HG03159 (cell line): ENCODE measurements at regions not wholly inside any gene's neighbourhood (a gene's known extent, or its start where the extent isn't known, plus 50 kb on each side); places are given as distances from the start of the nearest gene placed in this dataset.
"Not testable (repeated sequence)": the region's sequence is repeated elsewhere in the genome, so short reads cannot be mapped to it uniquely, and the experiment has no call there.

Experiments
- ATAC-seq: cut with Tn5 transposase; IDR thresholded peaks from one replicate; pipeline ENCODE4 v1.9.1; 2021; ENCODE audit warnings: mild to moderate bottlenecking, moderate library complexity; ENCODE audit not compliant: unreplicated experiment

DNA sequence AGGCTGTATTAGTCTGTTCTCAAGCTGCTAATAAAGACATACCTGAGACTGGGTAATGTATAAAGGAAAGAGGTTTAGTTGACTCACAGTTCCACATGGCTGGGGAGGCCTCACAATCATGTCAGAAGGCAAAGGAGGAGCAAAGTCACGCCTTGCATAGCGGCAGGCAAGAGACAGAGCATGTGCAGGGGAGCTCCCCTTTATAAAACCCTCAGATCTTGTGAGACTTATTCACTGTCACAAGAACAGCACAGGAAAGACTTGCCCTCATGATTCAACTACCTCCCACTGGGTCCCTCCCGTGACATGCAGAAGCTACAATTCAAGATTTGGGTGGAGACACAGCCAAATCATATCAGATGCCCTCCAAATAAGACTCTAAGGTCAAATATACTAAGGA, 139.4 kb upstream of the TOP1 start:
- ATAC-seq = not testable (repeated sequence)

DNA sequence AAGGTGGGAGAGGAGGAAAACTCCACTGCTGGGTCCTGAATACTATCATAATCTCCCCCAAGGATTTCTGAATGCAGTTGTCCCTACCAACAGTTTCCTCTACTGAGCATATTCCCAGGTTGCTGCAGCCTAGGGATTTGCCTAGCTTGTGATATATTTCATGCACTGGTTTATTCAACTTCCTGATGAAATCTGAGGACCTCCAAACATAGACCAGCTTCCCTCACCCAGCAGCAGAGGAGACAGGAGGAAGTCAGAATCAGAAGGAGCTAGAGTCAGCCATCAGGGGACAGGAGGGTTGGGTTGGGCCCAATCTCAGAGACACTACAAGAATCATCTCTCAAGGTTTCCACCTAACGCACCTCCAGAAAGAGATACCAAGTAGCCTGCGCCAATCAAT, 138.4 kb upstream of the TOP1 start:
- ATAC-seq = no peak

DNA sequence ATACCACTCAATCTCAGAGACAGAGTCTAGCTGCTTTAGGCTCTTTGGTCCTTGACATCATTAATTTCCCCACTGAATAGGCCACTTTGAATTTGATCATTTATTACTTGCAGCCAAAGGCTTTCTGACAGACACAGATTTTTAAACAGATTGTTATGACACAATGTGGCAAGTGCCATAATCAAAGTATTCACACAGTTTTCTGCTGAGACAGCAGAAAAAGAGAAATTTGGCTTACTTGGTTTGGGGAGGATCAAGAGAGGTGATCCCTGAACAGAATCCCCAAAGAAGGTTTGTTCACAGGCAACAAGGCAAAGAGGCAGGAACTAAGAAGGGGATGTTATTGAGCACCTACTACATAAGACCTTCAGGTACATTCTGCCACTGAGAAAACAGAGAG, 138.0 kb upstream of the TOP1 start:
- no peak for ATAC-seq

DNA sequence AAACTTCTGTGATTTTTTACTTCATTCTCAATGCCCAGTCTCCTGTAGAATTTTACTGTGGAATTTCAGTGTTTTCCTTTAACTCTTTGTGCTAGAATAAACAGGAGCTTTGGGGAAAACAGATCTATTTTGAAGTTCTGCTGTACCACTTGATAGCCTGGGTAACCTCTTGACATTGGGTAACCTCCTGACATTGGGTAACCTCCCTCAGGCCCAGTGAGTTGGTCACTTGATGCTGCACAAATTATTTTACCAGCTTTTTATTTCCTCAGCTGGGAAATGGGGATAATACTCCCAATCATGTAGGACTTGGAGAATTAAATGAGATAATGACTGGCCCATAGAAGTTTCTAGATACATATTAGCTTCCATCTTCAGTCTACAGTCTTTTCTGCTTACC, 137.3 kb upstream of the TOP1 start:
- ATAC-seq = no peak

DNA sequence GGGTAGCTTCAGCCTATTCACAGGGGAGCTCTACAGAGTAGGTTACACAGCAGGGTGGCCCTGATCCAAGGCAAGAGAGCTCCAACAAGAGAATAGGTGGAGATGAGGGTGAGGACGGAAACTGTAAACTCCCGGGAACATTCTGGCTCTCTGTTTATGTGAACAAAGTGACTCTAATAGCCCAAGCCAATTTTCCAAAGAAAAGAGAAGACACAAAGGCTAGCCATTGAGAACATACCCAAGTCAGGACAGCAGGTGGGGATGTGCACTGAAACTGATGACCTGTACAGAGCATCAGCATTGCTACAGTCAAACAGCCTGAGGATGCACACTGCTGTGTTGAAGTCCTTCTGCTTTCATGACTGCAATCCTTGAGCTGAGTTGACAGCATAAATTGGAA, 136.0 kb upstream of the TOP1 start:
- ATAC-seq = no peak

DNA sequence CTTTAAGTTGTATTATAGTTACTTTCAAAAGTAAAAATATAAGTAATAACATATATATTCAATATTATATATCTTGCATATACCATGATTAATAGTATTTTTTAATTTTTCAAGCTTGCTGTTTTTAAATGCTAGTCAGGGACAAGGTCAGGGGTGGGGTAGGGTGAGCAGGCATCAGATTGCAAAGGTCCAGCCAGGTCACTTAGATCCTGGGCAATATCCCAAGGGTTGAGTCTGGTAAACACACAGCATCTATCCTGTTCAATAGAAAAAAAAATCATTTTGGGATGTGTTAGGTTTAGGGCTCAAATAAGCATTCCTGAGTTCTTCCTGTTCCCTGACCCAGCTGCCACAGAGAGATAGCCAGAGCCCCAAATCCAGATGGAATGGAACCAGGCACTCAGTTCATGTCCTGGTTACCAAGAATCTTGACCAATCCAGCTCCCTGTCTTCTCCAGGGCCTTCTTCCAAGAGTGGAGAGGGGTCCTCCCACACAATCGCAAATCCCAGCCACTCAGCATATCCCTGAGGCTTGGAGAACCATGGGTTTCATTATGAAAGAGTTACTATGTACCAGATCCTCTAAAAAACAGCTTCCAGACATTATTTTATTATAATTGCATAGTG, 134.9 kb upstream of the TOP1 start:
- ATAC-seq = no peak

DNA sequence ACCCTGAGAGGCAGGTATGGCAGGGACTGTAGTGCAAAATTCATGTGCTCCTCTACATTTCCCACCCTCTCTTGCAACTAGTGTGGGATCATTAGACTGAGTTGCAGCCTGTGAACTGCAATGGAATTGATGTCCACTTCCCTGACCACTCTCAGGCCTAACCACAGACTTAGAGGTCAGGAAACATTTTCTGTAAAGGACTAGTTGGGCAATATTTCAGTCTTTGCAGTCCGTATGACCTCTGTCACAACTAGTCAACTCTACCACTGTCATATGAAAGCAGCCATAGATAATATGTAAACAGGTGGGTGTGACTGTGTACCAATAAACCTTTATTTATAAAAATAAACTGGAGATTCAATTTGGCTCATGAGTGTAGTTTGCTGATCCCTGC, 134.4 kb upstream of the TOP1 start:
- no peak for ATAC-seq

DNA sequence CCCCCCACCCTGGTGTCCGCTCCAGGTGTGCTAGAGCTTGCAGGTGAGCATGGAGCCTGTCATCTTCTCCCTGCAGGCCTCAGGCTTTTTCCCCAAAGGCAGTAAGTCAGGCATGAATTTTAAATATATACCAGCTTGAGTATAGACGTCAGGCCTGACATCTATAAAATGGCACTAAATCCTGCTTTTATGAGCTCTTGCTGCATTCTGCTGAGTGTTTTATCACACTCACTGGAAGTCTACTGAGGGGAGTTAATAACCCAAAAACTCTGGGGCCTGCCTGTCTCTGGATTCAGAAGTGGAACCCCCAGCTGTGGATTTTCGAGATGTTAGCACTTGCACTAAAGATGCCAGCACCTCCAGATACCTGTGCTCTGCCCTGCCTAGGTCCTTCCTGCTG, 133.4 kb upstream of the TOP1 start:
- ATAC-seq = no peak

DNA sequence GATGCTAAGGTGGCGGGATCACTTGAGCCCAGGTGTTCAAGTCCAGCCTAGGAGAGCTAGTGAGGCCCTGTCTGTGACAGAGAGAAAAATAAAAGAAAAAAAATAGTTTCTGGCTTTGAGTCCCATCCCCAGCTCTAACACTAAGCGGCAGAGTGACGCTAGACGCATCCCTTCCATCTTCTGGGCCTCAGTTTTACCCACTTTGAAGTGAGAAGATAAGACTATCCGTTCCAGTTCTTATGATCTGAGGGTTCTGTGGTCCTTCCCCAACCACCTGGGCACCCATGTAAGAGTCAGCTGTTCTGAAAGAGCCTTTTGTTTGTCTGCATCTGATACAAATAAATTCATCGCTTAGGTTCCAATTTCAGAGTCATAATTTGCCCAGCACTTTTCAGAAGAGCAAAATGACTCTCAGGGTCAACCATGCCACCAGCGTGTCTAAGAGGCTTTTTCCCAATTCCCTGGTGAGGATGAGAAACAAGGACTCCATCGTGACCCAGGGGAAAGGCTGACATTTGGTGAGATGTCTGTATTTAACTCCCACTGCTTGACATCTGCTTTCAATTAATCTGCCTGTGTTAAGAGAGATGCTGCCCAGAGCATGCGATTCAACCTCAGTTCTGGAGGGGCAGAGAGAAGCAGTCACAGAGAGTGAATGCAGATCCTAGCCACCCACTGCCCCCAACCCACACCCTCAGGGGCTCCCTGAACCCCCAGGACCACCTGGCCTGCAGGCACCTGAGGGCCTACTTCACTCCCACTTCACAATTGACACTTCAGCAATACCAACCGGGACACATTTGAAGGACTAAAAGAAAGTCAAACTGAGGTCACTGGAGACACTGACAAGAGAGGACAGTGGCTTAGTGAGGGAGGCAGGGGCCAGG, 131.6 kb upstream of the TOP1 start:
- no peak for ATAC-seq

DNA sequence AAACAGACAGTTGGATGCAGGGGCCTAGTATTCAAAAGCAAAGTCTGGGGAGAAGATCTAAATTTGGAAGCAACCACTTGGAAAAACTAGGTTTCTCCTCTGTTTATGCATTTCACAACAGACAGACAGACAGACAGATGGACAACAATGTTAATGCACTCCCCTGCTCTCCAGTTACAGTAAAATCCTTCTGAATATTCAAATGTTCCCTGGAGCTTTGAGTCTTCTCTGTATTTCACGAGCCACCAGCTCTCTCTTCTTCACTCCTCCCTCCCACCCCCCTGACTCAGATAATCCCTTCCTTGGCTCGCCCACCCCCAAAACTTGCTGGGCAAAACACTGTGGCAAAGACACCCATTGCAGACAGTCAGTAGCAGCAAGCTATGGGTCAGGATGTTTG, 129.3 kb upstream of the TOP1 start:
- no peak for ATAC-seq

DNA sequence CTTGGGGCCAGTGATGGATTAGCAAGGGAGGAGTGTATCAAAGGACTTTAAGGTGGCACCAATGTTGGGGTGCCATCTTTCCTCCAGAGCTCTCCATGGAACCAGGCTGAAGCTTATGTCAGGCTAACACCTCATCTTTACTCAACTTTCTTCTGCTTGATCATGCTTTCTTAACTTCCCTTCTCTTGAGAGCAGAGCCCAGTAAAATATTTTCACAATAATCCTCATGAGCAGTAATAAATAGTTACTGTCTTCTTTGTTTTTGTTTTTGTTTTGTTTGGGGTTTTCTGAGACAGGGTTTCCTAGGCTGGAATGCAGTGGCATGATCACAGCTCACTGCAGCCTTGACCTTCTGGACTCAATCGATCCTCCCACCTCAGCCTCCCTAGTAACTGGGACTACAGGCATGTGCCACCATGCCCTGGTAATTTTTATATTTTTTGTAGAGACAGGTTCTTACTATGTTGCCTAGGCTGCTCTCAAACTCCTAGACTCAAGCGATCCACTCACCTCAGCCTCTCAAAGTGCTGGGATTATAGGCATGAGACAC, 127.9 kb upstream of the TOP1 start:
- ATAC-seq = no peak

DNA sequence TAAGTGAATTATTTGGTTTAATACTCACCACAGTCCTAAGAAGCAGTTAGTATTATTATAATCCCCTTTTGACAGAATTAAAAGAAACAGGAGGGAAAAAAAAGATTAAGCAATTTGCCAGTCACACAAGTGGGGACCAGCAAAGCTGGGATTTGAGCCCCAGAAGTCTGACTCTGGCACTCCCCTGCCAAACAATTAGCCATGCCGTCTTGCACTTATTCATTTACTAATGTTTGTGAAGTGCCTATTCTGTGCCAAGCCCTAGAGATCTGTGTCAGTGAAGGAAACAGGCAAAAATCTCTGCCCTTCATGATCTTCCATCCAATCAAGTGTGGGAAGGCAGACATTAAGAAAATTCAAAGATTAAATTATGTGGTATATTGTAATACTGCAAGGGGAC, 126.0 kb upstream of the TOP1 start:
- no peak for ATAC-seq

DNA sequence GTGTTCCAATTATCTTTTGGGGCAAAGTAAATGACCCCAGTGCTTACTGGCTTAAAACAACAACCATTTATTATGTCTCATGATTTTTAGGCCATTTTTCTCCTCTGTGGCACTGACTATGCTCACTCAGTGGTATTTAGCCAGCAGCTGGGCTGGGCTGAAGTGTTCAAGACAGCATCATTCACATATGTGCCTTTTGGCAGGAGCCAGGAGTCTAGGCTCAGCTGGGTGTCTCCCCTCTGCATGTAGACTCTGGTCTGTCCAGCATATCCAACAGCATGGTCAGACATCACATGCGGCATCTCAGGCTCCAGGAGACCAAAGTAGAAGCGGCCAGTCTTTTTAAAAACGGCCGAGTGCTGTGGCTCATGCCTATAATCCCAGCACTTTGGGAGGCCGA, 120.3 kb upstream of the TOP1 start:
- no peak for ATAC-seq

DNA sequence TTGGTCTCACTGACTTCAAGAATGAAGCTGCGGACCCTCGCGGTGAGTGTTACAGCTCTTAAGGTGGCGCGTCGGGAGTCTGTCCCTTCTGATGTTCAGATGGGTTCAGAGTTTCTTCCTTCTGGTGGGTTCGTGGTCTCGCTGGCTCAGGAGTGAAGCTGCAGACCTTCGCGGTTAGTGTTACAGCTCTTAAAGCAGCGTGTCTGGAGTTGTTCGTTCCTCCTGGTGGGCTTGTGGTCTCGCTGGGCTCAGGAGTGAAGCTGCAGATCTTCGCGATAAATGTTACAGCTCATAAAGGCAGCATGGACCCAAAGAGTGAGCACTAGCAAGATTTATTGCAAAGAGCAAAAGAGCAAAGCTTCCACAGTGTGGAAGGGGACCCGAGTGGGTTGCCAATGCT, 119.1 kb upstream of the TOP1 start:
- not testable (repeated sequence) for ATAC-seq

DNA sequence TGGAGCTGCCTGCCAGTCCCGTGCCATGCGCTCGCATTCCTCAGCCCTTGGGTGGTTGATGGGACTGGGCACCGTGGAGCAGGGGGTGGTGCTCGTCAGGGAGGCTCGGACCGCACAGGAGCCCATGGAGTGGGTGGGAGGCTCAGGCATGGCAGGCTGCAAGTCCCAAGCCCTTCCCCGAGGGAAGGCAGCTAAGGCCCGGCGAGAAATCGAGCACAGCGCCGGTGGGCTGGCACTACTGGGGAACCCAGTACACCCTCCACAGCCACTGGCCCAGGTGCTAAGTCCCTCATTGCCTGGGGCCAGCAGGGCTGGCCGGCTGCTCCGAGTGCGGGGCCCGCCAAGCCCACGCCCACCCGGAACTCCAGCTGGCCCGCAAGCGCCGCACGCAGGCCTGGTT, 118.2 kb upstream of the TOP1 start:
- ATAC-seq = not testable (repeated sequence)

DNA sequence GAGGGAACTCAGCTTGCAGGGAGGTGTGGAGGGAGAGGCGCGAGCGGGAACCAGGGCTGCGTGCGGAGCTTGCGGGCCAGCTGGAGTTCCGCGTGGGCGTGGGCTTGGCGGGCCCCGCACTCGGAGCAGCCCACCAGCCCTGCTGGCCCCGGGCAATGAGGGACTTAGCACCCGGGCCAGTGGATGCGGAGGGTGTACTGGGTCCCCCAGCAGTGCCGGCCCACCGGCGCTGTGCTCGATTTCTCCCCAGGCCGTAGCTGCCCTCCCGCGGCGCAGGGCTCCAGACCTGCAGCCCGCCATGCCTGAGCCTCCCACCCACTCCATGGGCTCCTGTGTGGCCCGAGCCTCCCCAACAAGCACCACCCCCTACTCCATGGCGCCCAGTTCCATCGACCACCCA, 117.5 kb upstream of the TOP1 start:
- not testable (repeated sequence) for ATAC-seq

DNA sequence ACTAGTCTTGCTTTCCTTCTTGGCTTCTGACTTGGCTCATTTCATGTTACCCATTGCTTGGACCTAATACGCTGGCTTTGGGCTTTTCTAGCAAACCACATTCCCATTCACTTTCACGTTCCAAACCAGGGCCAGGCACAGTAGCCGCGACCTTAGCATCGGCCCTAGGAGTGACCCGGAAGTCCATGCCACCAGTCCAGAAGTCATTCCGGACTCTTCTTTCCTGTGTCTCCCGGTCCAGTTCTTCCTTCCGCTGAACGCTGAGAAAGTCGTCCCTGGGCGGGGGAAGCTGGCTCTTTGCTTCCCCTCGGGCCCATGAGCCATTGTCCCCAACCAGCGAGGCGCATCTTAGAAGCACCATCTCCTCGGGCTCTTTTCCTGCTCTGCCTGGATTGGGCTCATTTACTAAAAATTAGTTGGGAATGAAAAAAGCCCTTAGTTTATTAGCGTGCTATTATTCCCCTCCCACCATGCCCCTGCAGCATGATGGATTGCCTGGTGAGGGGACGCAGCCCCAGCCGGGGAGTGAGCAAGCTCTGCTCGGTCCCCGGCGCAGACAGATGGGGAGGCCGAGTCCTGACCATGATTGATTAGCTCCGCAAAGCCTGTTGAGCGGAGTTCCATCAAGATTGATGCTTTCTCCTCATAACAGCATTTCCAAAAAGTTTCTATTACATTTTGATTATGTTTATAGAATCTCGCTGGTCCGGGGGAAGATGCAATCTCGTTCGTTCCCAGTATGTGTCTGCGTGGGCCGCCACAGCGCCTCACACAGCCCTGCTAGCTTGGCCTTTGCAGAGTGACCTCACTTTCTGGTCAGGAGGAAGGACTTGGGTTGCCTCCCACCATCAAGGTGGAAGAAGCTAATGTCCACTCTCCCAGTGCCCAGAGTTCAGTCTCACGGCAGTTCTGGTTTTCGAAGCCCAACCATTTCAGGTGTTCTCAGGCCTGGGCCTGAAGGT, 115.1 kb upstream of the TOP1 start:
- no peak for ATAC-seq

DNA sequence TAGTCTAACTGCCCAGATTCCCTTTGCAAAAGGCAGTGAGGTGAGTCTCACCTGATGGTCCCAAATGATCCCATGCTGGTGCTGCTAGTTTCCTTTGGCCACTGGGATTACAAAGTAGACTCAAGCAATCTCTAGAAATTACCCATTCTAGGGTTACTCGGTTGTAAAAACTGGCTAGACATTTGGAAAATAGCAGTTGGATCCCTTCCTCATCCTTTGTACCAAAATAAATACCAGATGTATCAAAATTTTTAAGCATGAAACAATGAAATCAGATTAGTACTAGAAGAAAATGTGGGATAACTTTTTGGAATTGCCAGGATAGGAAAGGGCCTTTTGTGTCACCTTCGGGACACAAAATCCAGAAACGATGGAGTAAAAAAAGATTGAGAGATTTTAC, 112.9 kb upstream of the TOP1 start:
- ATAC-seq = no peak

DNA sequence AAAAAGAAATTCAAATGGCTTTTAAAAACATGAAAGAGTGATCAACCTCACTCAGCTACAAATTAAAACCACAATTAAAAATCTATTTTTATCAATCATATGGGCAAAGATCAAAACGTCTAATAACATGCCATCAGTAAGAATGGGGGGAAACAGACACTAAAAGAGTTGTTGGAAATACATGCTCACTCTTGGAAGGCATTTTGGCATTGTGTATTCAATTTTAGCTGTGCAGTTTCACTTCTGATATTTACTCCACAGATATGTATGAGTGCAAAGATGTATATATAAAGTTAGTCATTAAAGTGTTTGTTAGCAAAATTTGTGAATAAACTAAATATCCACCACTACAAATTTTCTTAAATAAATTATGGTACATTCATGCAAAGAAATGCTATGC, 112.3 kb upstream of the TOP1 start:
- no peak for ATAC-seq

DNA sequence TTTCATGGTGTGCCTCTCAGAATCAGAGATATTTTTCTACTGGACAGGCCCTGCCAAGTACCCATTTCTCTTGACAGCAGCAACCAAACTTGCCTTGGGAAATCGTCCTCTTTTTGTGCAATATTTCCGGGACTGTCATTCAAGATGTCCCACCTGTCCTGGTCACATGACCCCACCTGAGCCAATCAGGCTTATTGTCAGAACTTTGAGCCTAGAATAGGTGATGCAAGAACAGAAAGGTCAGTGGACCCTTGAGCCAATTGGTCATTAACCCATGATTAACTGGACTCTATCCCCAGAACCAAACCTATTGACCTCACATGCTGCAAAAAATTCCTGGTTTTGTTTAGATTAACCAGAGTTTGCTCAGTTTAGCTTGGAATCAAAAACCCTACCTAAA, 108.3 kb upstream of the TOP1 start:
- no peak for ATAC-seq

DNA sequence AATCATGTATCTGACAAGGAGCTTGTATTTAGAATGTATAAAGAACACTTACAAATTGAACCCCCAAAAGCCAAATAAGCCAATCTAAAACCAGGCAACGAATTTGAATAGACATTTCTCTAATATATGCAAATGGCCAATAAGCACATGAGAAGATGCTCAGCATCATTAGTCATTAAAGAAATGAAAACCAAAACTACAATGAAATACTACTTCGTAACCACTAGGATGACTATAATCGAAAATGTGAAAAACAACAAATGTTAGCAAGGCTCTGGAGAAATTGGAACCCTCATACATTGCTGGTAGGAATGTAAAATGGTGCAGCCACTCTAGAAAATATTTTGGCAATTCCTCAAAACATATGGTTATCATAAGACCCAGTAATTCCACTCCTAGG, 105.8 kb upstream of the TOP1 start:
- ATAC-seq = no peak
